HG02870 (cell line): ENCODE measurements at regions not wholly inside any gene's neighbourhood (a gene's known extent, or its start where the extent isn't known, plus 50 kb on each side); places are given as distances from the start of the nearest gene placed in this dataset.
A peak's percentile ranks its signal among the peaks of the same experiment; 100 is the strongest.

Experiments
- ATAC-seq: cut with Tn5 transposase; IDR thresholded peaks from one replicate; pipeline ENCODE4 v1.9.1; 2021; ENCODE audit warnings: mild to moderate bottlenecking, moderate library complexity; ENCODE audit not compliant: unreplicated experiment

DNA sequence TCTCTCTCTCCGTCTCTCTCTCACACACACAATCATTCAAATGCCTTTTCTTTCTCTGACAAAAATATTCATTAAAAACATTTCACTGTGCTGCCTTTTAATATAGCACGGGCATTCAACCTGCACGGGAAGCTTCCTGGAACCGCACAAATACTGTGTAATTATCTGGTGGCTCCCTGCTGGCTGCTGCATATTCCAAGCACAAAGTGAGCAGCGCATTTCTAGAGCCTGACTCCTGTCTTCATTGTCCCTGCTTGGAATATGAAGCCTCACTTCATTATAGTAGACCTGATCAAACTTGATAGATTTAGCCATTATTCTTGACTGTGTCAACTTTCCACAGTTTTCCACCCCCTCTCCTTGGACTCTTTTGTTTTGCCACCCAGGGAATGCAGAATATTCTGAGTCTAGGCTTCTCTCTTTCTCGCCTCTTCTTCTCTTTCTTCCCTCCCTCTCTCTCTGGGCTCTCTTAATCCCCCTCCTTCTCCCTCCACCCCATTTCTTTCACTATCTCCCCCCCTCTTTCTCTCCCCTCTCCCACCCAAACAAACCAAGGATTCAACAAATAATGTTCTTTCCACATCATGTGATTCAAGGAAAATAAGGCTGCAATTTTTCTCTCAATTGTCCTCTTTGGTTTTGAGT lies 672.1 kb upstream of the FANCL start:
- ATAC-seq, result no peak

- no peak for ATAC-seq
Measured at GRCh38 chr2:58911877-58912276, 670.8 kb upstream of the FANCL start.

DNA sequence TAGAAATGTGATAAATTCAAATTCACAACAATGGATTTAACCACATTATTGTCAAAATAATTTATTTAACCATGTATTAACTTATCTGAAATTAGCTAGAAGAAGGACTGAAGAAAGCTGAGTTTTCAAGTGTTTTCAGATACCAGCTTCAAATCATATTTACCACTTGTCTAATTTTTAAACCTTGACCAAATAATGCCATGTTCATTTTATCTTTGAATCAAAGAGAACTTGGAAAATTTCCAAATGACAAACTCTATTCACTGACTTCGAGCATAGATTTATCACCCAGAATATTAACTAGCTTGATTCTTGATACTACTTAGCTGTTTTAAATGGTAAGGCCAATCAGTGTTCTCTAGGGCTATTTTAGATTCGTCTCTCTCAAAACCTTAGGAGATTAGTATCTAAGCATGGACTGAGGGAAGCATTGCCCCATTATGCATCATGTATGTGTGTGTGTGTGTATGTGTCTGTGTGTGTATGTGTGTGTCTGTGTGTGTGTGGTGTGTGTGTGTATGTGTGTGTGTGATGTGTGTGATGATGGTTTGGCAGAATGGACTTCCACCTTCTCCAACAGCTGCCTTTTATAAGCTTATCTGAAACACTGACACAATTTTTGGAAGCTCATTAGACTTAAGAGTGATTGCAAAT lies 667.5 kb upstream of the FANCL start:
- ATAC-seq, result no peak

- no peak for ATAC-seq
Measured at GRCh38 chr2:58907644-58908043, 666.5 kb upstream of the FANCL start.

DNA sequence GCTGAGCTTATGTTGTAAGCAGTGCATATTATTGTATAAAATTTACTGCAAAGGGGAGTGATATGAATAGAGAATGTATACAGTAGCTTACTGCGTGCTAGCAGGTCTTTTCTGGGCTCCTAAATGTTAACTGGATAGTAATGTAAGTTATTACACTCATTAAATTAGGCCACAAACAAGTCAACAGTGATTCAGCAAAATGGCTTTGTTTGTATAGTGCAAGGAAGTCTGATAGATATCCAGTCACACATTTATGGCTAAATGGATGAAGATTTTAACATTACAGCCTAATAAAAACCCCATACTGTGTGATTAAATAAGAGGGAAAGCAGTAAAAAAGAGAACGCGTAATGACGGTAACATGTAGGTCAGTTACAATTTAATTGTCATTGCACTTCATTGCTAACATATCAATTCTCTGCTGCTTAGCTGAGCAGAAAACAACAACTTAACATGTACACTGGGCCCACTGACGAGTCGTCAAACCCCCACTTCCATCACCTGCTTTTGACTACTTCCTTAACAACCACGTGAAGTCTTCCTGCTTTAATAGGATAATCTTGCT lies 665.0 kb upstream of the FANCL start:
- no peak for ATAC-seq

GRCh38 chr2:58904095-58904494 lies 663.0 kb upstream of the FANCL start:
- ATAC-seq, result no peak

DNA sequence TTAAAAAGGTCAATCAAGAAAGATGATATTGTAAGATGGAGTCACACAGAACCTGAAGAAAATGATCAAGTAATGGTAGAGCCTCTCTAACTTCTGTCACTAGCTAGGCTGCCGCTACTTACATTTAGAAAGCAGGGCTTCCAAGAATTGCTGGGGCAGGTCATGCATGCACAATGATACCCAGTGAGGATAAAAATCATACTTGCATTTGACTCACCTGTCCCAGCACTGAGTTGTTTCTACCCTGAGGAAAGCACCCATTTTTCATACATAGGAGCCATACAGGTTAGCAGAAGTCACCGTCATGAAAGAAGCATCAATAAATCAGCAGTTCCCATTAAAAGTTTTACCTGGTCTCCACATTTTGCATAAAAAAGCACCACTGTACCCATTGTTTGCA lies 662.3 kb upstream of the FANCL start:
- no peak for ATAC-seq

GRCh38 chr2:58900246-58901027 lies 659.3 kb upstream of the FANCL start:
- no peak for ATAC-seq

DNA sequence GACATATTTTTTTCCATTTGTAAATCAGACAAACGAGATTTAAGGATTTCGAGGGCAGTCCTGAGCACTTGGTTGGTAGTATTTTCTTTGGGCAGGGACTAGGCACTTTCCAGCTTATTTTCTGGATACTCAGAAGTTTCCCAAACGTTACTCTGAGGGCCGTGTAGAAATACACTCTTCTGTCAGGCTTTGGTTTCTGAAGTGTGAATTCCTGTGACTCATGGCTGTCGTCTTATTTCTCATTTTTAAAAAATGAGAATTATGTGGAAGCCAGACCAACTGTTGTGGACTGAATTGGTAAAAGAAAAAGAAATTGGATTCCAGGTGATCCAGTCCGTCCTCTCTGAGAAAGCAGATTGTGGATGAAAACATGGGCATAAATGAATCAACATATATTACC lies 658.6 kb upstream of the FANCL start:
- ATAC-seq, result no peak

GRCh38 chr2:58896638-58897037 lies 655.5 kb upstream of the FANCL start:
- no peak for ATAC-seq

DNA sequence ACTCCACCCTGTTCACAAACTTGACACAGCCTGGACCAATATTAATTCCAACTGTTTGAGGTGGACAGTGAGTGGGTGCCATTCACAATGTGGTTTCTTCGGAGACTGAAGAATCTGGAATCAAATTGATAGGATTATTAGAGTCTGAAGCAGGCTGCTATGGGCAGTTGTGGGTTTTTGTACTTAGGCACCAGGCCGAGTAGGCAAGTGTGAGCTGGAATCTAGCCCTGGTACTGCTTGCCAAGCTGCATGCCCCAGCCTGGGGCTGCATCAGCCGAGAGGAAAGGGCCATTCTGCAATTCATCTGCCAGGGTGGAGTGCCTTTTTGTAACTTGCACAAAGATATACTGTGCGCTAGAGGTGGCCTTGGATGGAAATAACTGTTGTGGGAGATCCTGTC lies 654.7 kb upstream of the FANCL start:
- no peak for ATAC-seq

DNA sequence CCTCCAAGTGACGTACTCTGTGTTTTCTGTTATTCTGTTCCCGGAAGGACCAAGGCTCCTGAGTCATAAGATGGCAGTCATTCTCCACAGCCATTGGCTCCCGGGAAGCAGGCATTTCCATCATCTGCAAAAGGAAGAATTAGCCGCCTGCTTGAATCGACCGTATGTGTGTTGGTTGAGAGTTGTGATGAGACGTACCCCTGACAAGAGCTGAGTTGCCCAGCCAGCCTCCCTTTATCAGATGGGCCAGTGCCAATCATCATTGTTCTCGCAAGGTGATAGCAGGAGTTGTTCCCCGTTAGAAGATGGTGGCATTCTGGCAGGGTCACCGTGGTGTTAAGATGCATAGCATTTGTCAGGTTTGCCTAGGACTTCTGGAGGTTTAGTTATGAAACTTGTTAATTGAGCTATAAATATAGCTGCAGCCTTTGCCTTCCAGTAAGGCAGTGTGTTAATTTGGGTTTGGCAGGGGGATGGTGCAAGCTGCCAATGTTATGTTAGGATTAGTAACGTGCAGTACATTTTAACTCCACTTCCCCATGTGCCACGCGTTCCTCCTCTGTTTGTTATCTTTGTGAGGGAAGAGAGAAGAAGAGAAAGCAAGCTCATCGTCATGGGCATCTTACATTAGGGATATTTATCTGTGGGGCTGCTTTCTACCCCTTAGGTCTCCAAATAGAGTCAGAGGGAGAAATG lies 652.7 kb upstream of the FANCL start:
- no peak for ATAC-seq

GRCh38 chr2:58891828-58892377 lies 650.8 kb upstream of the FANCL start:
- no peak for ATAC-seq

DNA sequence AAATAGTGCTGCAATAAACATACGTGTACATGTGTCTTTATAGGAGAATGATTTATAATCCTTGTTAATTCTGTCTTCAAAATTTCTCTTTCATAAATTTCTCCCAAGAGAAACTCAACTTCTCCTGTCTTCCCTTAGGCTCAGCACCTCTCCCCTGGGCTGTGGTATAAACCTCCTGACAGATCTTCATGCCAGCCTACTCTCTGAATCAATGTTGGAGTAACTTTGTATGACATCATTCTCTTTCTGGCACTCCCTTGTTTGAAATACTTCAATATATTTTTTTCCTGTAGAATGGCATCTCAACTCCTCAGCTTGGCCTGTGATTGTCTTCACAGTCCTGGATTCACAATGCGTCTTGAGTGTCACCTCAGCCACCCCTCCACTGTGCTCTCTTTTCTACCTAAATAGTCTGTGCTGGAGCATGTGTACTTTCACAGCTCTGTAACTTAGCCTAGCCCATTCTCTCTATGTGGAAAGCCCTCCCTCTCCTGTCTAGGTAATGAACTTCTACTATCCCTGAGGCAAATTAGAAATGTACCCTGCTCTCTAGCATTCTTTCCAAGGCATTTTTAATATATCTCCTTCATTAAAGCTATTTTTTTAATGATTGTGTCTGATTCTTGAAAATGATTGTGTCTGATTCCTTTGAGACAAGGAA lies 649.9 kb upstream of the FANCL start:
- no peak for ATAC-seq

DNA sequence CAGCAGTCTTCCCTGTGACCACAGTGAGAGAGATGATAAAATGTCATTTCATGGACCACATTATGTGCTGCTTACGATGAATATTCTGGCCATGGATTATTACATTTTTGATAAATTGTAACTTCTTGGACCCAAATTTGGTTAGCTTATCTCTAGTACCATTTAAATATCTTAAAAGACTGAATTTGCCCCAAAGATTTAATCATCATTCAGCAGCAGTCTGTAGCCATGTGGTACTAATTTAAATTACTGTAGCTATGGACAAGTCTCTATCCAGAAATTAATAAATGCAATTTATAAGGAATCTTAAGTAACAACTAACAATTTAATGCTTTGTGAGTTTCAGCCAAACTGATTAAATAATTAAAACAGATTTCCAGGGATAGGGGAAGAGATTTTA lies 644.9 kb upstream of the FANCL start:
- ATAC-seq, result no peak

DNA sequence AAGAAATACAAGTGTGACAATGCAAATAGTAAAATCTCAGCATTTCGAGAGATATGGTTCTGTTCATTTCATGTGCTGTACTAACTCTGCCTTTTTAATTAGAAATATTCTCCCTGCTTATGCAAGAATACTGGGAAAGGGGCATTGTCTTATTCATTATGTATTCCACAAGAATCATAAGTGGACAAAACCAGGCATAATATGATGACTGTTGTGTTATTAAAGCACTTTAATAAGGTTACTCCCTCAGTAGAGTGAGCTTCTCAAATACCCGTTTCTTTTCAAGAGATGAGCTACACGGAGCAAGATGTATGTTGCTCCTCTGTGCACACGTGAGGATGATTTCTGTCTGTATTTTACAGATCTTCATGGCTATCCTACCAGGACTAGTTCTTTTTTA lies 638.7 kb upstream of the FANCL start:
- no peak for ATAC-seq

GRCh38 chr2:58878778-58879177 lies 637.7 kb upstream of the FANCL start:
- no peak for ATAC-seq

DNA sequence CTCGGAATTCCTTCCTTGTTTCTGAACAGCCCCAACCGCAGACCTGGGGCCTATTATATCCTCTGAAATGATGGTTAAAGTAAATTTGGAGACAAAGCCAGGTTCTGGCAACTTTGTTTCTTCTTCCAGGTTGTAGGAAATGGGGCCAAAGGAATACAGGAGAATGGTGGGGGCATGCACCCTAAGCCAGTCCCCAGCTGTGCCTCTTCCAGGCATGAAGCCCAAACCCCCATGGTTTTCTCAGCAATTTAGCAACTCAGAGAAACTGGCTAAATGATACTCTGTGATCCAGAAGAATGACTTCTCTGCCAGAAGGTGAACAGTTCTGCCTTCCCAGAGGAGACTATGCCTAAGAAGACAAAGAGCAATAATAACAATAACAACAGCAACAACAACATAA lies 635.0 kb upstream of the FANCL start:
- ATAC-seq, result no peak

DNA sequence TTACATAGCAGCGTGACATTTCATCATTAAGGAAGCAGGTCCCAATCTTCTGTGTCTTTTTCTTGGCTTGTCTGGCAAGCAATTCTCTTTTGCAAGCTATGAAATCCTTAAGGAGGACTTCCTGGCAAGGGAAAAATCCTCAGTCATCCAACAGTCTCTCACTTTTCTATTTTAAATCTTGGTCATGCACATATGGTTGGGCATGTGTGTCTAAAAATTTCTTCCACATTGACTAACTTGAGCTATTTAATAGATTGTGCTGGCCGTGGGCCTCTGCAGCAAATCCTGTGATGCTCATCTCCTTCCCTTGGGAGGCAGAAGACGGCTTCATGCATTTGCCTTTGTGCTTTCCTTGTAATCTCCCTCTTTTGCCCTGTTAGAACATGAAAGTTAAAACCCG lies 634.3 kb upstream of the FANCL start:
- no peak for ATAC-seq

- ATAC-seq, result peak; percentile 54
Measured at GRCh38 chr2:58871469-58872142, 630.5 kb upstream of the FANCL start.
